GM12864 (cell line): ENCODE measurements at regions not wholly inside any gene's neighbourhood (a gene's known extent, or its start where the extent isn't known, plus 50 kb on each side); places are given as distances from the start of the nearest gene placed in this dataset.

Source experiments
- DNase-seq: peaks from one replicate; pipeline ENCODE4 v3.0.0-alpha.2; 2011; ENCODE audit warnings: low read depth
- H3K4me3 ChIP-seq: 2 replicates; pipeline ENCODE4 v1.5.1; 2011; ENCODE audit warnings: mild to moderate bottlenecking, low read depth, low read length, control low read depth
- CTCF ChIP-seq: IDR thresholded peaks from 2 replicates; pipeline ENCODE4 v1.5.1; 2011; ENCODE audit warnings: low read depth, mild to moderate bottlenecking, moderate library complexity, low read length, control low read depth, inconsistent platforms; ENCODE audit errors: missing control alignments

DNA sequence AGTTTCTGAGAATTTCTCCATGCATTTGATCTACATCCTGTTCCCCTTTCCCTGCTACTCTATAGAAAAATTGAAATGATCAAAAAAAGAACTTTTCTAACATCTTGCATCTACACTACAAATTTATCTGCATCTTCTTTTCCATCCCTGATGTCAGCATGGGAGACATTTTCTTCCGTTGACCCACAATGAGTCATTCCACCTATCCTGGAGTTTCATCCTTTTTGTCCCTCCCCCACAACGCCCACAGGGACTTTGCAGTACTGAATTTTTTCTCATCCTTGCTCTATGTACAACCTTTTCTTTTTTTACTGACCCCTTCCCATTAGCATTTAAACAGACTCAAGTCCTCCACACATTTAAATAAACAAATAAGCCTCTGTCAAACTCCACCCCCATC is 112.2 kb upstream of the MROH9 start:
- DNase-seq: no peak
- no peak overlapping the region for H3K4me3 ChIP-seq
- no peak for TF ChIP-seq CTCF

- TF ChIP-seq CTCF: no peak
- no peak overlapping the region for H3K4me3 ChIP-seq
- no peak for DNase-seq
These were observed 104.1 kb upstream of the MROH9 start for GRCh38 chr1:170831276-170831675.

DNA sequence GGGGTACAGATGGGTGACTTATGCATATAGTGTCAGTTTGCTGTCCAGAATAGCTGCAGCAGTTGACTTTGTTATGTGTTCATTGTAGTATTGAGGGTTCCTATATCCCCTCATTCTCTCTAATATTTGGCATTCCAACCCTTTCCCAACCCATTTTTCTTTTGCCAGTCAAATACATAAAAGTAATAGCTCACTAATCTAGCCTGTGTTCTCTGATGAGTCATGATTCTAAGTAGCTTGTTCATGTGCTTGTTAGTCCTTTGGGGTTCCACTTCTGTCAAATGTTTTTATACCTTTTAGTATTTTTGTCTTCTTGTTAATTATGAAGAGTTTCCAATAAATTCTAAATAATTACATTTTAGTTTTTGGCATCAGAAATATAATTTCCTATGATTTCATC is 99.2 kb upstream of the MROH9 start:
- DNase-seq: no peak
- no peak for TF ChIP-seq CTCF
- no peak overlapping the region for H3K4me3 ChIP-seq

DNA sequence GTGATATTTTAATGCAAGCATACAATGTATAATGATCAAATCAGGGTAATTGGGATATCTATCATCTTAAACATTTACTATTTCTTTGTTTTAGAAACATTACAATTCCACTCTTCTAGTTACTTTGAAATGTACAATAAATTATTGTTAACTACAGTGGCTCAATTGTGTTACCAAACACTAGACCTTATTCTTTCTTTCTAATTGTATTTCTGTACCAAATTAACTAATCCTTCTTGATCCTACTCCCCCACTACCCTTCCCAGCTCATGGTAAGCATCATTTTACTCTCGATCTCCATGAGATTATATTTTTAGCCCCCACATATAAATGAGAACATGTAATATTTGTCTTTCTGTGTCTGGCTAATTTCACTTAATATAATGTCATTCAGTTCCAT is 95.0 kb upstream of the MROH9 start:
- H3K4me3 ChIP-seq: no peak overlapping the region
- DNase-seq: no peak
- TF ChIP-seq CTCF: no peak

- H3K4me3 ChIP-seq: no peak overlapping the region
- DNase-seq: no peak
- TF ChIP-seq CTCF: no peak
These were observed 82.0 kb upstream of the MROH9 start for GRCh38 chr1:170853302-170853701.

- H3K4me3 ChIP-seq: no peak overlapping the region
- no peak for DNase-seq
- TF ChIP-seq CTCF: no peak
These were observed 81.5 kb upstream of the MROH9 start for GRCh38 chr1:170853867-170854266.

DNA sequence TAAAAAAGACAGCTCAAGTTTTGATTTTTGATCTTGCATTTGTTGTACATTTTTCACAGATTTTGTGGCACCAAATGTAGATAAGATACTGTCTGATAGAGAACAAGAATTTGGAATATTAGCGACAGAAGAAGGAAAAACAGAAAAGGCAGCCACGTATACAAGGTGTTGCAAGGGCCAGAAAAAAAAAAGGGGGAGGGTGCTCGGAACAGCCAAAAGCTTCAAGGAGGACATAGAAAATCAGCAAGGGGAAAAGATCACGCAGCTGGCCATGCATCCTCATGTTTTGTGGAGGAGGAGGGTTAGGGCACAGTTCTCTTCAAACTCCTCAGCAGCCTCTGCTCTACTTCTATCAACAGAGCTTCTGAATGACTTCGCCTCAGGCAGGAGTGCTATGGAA is 80.7 kb upstream of the MROH9 start:
- no peak overlapping the region for H3K4me3 ChIP-seq
- DNase-seq: no peak
- no peak for TF ChIP-seq CTCF
